ENCODE measurements at regions not wholly inside any gene's neighbourhood (a gene's known extent, or its start where the extent isn't known, plus 50 kb on each side); places are given as distances from the start of the nearest gene placed in this dataset.
A peak's percentile ranks its signal among the peaks of the same experiment; 100 is the strongest.

- Histone ChIP-seq H3K36me3 (ENCODE audit: control insufficient read depth in 1 of 2, insufficient read depth in 2 of 2, low read length in 1 of 2) (no peaks in the 10 kb centered on the region), H3K27me3 (ENCODE audit: control insufficient read depth in 1 of 2, insufficient read depth in 2 of 2, low read length in 1 of 2) (no peaks in the 10 kb centered on the region), H3K9me3 (ENCODE audit: control insufficient read depth, low read length) (peaks cover 4% of the 10 kb centered on the region), H3K4me3 (ENCODE audit: low read length in 2 of 2) (no peak overlapping the region), H3K27ac (ENCODE audit: low read depth in 1 of 2, low read length in 2 of 2) (no peak overlapping the region), H3K4me1 (ENCODE audit: control insufficient read depth in 1 of 2, insufficient read depth in 2 of 2, low read length in 2 of 2) (no peaks in the 10 kb centered on the region)
- no peak for DNase-seq
- intact Hi-C loops (cut with DNase I) = no loop called here
- ATAC-seq (ENCODE audit: low FRiP score) = no peak
- WGBS, 2 donors = 0 to 9% methylated on average over 1 of the region's 1 CpG
Measured at GRCh38 chr5:114822436-114822835, 347.3 kb downstream of the TRIM36 start.

- H3K4me1 ChIP-seq (ENCODE audit: control insufficient read depth in 1 of 2, insufficient read depth in 2 of 2, low read length in 2 of 2) = no peaks in the 10 kb centered on the region
- DNase-seq (no peak), ATAC-seq (ENCODE audit: low FRiP score) (no peak)
- H3K27ac ChIP-seq (ENCODE audit: low read depth in 1 of 2, low read length in 2 of 2) = no peak overlapping the region
- 73 to 83% methylated on average over 2 of the region's 2 CpGs for WGBS, 2 donors
- no peaks in the 10 kb centered on the region for H3K9me3 ChIP-seq (ENCODE audit: control insufficient read depth, low read length)
- H3K27me3 ChIP-seq (ENCODE audit: control insufficient read depth in 1 of 2, insufficient read depth in 2 of 2, low read length in 1 of 2) = no peaks in the 10 kb centered on the region
- no peaks in the 10 kb centered on the region for H3K36me3 ChIP-seq (ENCODE audit: control insufficient read depth in 1 of 2, insufficient read depth in 2 of 2, low read length in 1 of 2)
- no peak overlapping the region for H3K4me3 ChIP-seq (ENCODE audit: low read length in 2 of 2)
- intact Hi-C loops (cut with DNase I) = loop anchor here in 1 of 2 donors (5.0 to 10.0 kb wide), 2 partner anchors 277 to 1176 kb away; no protein-coding TSS in a partner anchor
Measured at GRCh38 chr5:114790403-114790792, 379.3 kb downstream of the TRIM36 start.

GRCh38 chr5:114789773-114790402, 379.8 kb downstream of the TRIM36 start:
- H3K9me3 ChIP-seq (ENCODE audit: control insufficient read depth, low read length) = no peaks in the 10 kb centered on the region
- no peak overlapping the region for H3K27ac ChIP-seq (ENCODE audit: low read depth in 1 of 2, low read length in 2 of 2)
- no peak overlapping the region for H3K4me3 ChIP-seq (ENCODE audit: low read length in 2 of 2)
- intact Hi-C loops (cut with DNase I) = loop anchor here in 1 of 2 donors (5.0 to 10.0 kb wide), 2 partner anchors 277 to 1175 kb away; no protein-coding TSS in a partner anchor
- ATAC-seq (ENCODE audit: low FRiP score) (no peak), DNase-seq (no peak)
- no peaks in the 10 kb centered on the region for H3K36me3 ChIP-seq (ENCODE audit: control insufficient read depth in 1 of 2, insufficient read depth in 2 of 2, low read length in 1 of 2)
- H3K27me3 ChIP-seq (ENCODE audit: control insufficient read depth in 1 of 2, insufficient read depth in 2 of 2, low read length in 1 of 2) = no peaks in the 10 kb centered on the region
- 50 to 59% methylated on average over 4 of the region's 4 CpGs for WGBS, 2 donors
- no peaks in the 10 kb centered on the region for H3K4me1 ChIP-seq (ENCODE audit: control insufficient read depth in 1 of 2, insufficient read depth in 2 of 2, low read length in 2 of 2)

GRCh38 chr5:114782869-114783268, 386.8 kb downstream of the TRIM36 start:
- Histone ChIP-seq H3K27ac (ENCODE audit: low read depth in 1 of 2, low read length in 2 of 2) (no peak overlapping the region), H3K4me1 (ENCODE audit: control insufficient read depth in 1 of 2, insufficient read depth in 2 of 2, low read length in 2 of 2) (peaks cover 0 to 3% of the 10 kb centered on the region in 2 donors), H3K27me3 (ENCODE audit: control insufficient read depth in 1 of 2, insufficient read depth in 2 of 2, low read length in 1 of 2) (no peaks in the 10 kb centered on the region), H3K4me3 (ENCODE audit: low read length in 2 of 2) (no peak overlapping the region), H3K36me3 (ENCODE audit: control insufficient read depth in 1 of 2, insufficient read depth in 2 of 2, low read length in 1 of 2) (no peaks in the 10 kb centered on the region), H3K9me3 (ENCODE audit: control insufficient read depth, low read length) (no peaks in the 10 kb centered on the region)
- DNase-seq (peak; percentile 74 to 87), ATAC-seq (ENCODE audit: low FRiP score) (no peak)
- intact Hi-C loops (cut with DNase I) = no loop called here
- 12 to 17% methylated on average over 8 of the region's 8 CpGs for WGBS, 2 donors

- Histone ChIP-seq H3K9me3 (ENCODE audit: control insufficient read depth, low read length) (no peaks in the 10 kb centered on the region), H3K4me3 (ENCODE audit: low read length in 2 of 2) (no peak overlapping the region), H3K36me3 (ENCODE audit: control insufficient read depth in 1 of 2, insufficient read depth in 2 of 2, low read length in 1 of 2) (no peaks in the 10 kb centered on the region), H3K27ac (ENCODE audit: low read depth in 1 of 2, low read length in 2 of 2) (no peak overlapping the region), H3K4me1 (ENCODE audit: control insufficient read depth in 1 of 2, insufficient read depth in 2 of 2, low read length in 2 of 2) (peaks cover 0 to 3% of the 10 kb centered on the region in 2 donors), H3K27me3 (ENCODE audit: control insufficient read depth in 1 of 2, insufficient read depth in 2 of 2, low read length in 1 of 2) (no peaks in the 10 kb centered on the region)
- intact Hi-C loops (cut with DNase I) = no loop called here
- DNase-seq (no peak), ATAC-seq (ENCODE audit: low FRiP score) (no peak)
- 48 to 68% methylated on average over 8 of the region's 8 CpGs for WGBS, 2 donors
Measured at GRCh38 chr5:114782177-114782576, 387.5 kb downstream of the TRIM36 start.

GRCh38 chr5:114780290-114780689, 389.4 kb downstream of the TRIM36 start:
- intact Hi-C loops (cut with DNase I) = no loop called here
- WGBS, 2 donors = 92 to 94% methylated on average over 2 of the region's 2 CpGs
- no peak overlapping the region for H3K4me3 ChIP-seq (ENCODE audit: low read length in 2 of 2)

GRCh38 chr5:114744406-114744805, 382.5 kb downstream of the KCNN2 start:
- no peaks in the 10 kb centered on the region for H3K27me3 ChIP-seq (ENCODE audit: control insufficient read depth in 1 of 2, insufficient read depth in 2 of 2, low read length in 1 of 2)
- H3K4me3 ChIP-seq (ENCODE audit: low read length in 2 of 2) = no peak overlapping the region
- no peak overlapping the region for H3K27ac ChIP-seq (ENCODE audit: low read depth in 1 of 2, low read length in 2 of 2)
- no peaks in the 10 kb centered on the region for H3K9me3 ChIP-seq (ENCODE audit: control insufficient read depth, low read length)
- no peaks in the 10 kb centered on the region for H3K36me3 ChIP-seq (ENCODE audit: control insufficient read depth in 1 of 2, insufficient read depth in 2 of 2, low read length in 1 of 2)
- no peaks in the 10 kb centered on the region for H3K4me1 ChIP-seq (ENCODE audit: control insufficient read depth in 1 of 2, insufficient read depth in 2 of 2, low read length in 2 of 2)
- DNase-seq (no peak), ATAC-seq (ENCODE audit: low FRiP score) (no peak)
- 83 to 84% methylated on average over 3 of the region's 3 CpGs for WGBS, 2 donors
- intact Hi-C loops (cut with DNase I) = no loop called here

More at GRCh38 chr5:114780290-114780689, 389.4 kb downstream of the TRIM36 start:
- Histone ChIP-seq H3K36me3 (ENCODE audit: control insufficient read depth in 1 of 2, insufficient read depth in 2 of 2, low read length in 1 of 2) (no peaks in the 10 kb centered on the region), H3K27ac (ENCODE audit: low read depth in 1 of 2, low read length in 2 of 2) (no peak overlapping the region), H3K4me1 (ENCODE audit: control insufficient read depth in 1 of 2, insufficient read depth in 2 of 2, low read length in 2 of 2) (peaks cover 0 to 3% of the 10 kb centered on the region in 2 donors), H3K9me3 (ENCODE audit: control insufficient read depth, low read length) (no peaks in the 10 kb centered on the region), H3K27me3 (ENCODE audit: control insufficient read depth in 1 of 2, insufficient read depth in 2 of 2, low read length in 1 of 2) (no peaks in the 10 kb centered on the region)
- no peak for ATAC-seq (ENCODE audit: low FRiP score)
- DNase-seq = no peak

GRCh38 chr5:114734238-114734637, 372.4 kb downstream of the KCNN2 start:
- Histone ChIP-seq H3K36me3 (ENCODE audit: control insufficient read depth in 1 of 2, insufficient read depth in 2 of 2, low read length in 1 of 2) (no peaks in the 10 kb centered on the region), H3K27ac (ENCODE audit: low read depth in 1 of 2, low read length in 2 of 2) (no peak overlapping the region), H3K27me3 (ENCODE audit: control insufficient read depth in 1 of 2, insufficient read depth in 2 of 2, low read length in 1 of 2) (no peaks in the 10 kb centered on the region), H3K4me3 (ENCODE audit: low read length in 2 of 2) (no peak overlapping the region), H3K9me3 (ENCODE audit: control insufficient read depth, low read length) (no peaks in the 10 kb centered on the region), H3K4me1 (ENCODE audit: control insufficient read depth in 1 of 2, insufficient read depth in 2 of 2, low read length in 2 of 2) (no peaks in the 10 kb centered on the region)
- ATAC-seq (ENCODE audit: low FRiP score) = no peak
- WGBS, 2 donors = 19 to 41% methylated on average over 1 of the region's 1 CpG
- no peak for DNase-seq
- intact Hi-C loops (cut with DNase I) = no loop called here

- ATAC-seq (ENCODE audit: low FRiP score) (no peak), DNase-seq (no peak)
- Histone ChIP-seq H3K36me3 (ENCODE audit: control insufficient read depth in 1 of 2, insufficient read depth in 2 of 2, low read length in 1 of 2) (no peaks in the 10 kb centered on the region), H3K27me3 (ENCODE audit: control insufficient read depth in 1 of 2, insufficient read depth in 2 of 2, low read length in 1 of 2) (no peaks in the 10 kb centered on the region), H3K4me3 (ENCODE audit: low read length in 2 of 2) (no peak overlapping the region), H3K4me1 (ENCODE audit: control insufficient read depth in 1 of 2, insufficient read depth in 2 of 2, low read length in 2 of 2) (no peaks in the 10 kb centered on the region), H3K27ac (ENCODE audit: low read depth in 1 of 2, low read length in 2 of 2) (no peak overlapping the region), H3K9me3 (ENCODE audit: control insufficient read depth, low read length) (no peaks in the 10 kb centered on the region)
- WGBS, 2 donors = 93 to 94% methylated on average over 1 of the region's 1 CpG
- intact Hi-C loops (cut with DNase I) = no loop called here
Measured at GRCh38 chr5:114729986-114730385, 368.1 kb downstream of the KCNN2 start.

Data from aorta (tissue), 5 donors.